Neural cell (in vitro differentiated cells): ENCODE measurements at regions not wholly inside any gene's neighbourhood (a gene's known extent, or its start where the extent isn't known, plus 50 kb on each side); places are given as distances from the start of the nearest gene placed in this dataset.

Source experiments
- H2AFZ ChIP-seq: fragments of 200-600, 300-800 bp; sonication (generic), shearing (Covaris generic); 2 replicates; pipeline ENCODE4 v1.6.0; 2014; ENCODE audit warnings: low read depth, mild to moderate bottlenecking, antibody characterized with exemption, low read length, moderate library complexity
- H3F3A ChIP-seq: fragments of 200-600 bp; shearing (Covaris generic); 2 replicates; pipeline ENCODE4 v1.6.1; 2016; ENCODE audit warnings: mild to moderate bottlenecking, moderate library complexity, mixed read lengths, antibody characterized with exemption, low read length; ENCODE audit not compliant: insufficient read depth, poor library complexity, severe bottlenecking
- H3K27ac ChIP-seq: fragments of 200-600, 300-800 bp; sonication (generic), shearing (Covaris generic); 2 replicates; pipeline ENCODE4 v1.5.1; 2014; ENCODE audit warnings: mild to moderate bottlenecking, low read length, moderate library complexity
- H3K27me3 ChIP-seq: fragments of 300-800, 200-600 bp; sonication (generic), shearing (Covaris generic); 2 replicates; pipeline ENCODE4 v1.6.0; 2014; ENCODE audit warnings: mild to moderate bottlenecking, low read depth, low read length, moderate library complexity; ENCODE audit not compliant: insufficient read depth
- H3K36me3 ChIP-seq: fragments of 300-800, 200-600 bp; sonication (generic), shearing (Covaris generic); 2 replicates; pipeline ENCODE4 v1.5.1; 2014; ENCODE audit warnings: mild to moderate bottlenecking, antibody characterized with exemption, low read length, moderate library complexity; ENCODE audit not compliant: insufficient read depth
- H3K4me2 ChIP-seq: fragments of 300-800, 200-600 bp; sonication (generic), shearing (Covaris generic); 2 replicates; pipeline ENCODE4 v1.6.0; 2014; ENCODE audit warnings: mild to moderate bottlenecking, low read length
- H3K4me3 ChIP-seq: fragments of 300-800, 200-600 bp; sonication (generic), shearing (Covaris generic); 2 replicates; pipeline ENCODE4 v1.5.1; 2014; ENCODE audit warnings: mild to moderate bottlenecking, low read length, moderate library complexity
- H3K79me2 ChIP-seq: fragments of 200-600 bp; shearing (Covaris generic); replicated peaks from 2 replicates; pipeline ENCODE4 v1.6.0; 2014; ENCODE audit warnings: mild to moderate bottlenecking, low read length, moderate library complexity; ENCODE audit not compliant: insufficient read depth
- H3K9ac ChIP-seq: fragments of 300-800, 200-600 bp; sonication (generic), shearing (Covaris generic); 2 replicates; pipeline ENCODE4 v1.6.1; 2016; ENCODE audit warnings: mild to moderate bottlenecking, low read length, mixed read lengths
- H3K9me2 ChIP-seq: fragments of 200-600 bp; shearing (Covaris generic); 2 replicates; pipeline ENCODE4 v1.6.1; 2016; ENCODE audit warnings: mild to moderate bottlenecking, low read length, mixed read lengths; ENCODE audit not compliant: insufficient read depth
- H3K9me3 ChIP-seq: fragments of 200-600, 300-800 bp; sonication (generic), shearing (Covaris generic); 2 replicates; pipeline ENCODE4 v1.6.1; 2016; ENCODE audit warnings: mild to moderate bottlenecking, mixed run types, low read length, moderate library complexity, mixed read lengths
- H4K20me1 ChIP-seq: fragments of 200-600 bp; shearing (Covaris generic); 2 replicates; pipeline ENCODE4 v1.6.1; 2016; ENCODE audit warnings: mild to moderate bottlenecking, mixed run types; ENCODE audit not compliant: insufficient read depth
- EP300 ChIP-seq: fragments of 450-650 bp; conservative IDR thresholded peaks from 2 replicates; pipeline ENCODE4 v1.6.1; 2014; ENCODE audit warnings: antibody characterized with exemption, mild to moderate bottlenecking, moderate library complexity; ENCODE audit not compliant: poor library complexity, severe bottlenecking
- EZH2 ChIP-seq: fragments of 200-600, 300-800 bp; shearing (Covaris generic), sonication (generic); IDR thresholded peaks from 2 replicates; pipeline ENCODE4 v1.6.1; 2014; ENCODE audit warnings: antibody characterized with exemption, low read length, borderline replicate concordance, mild to moderate bottlenecking; ENCODE audit not compliant: insufficient read depth, poor library complexity, severe bottlenecking
- MXI1 ChIP-seq: fragments of 450-650 bp; conservative IDR thresholded peaks from 2 replicates; pipeline ENCODE4 v1.6.1; 2014; ENCODE audit warnings: antibody characterized with exemption, mild to moderate bottlenecking; ENCODE audit not compliant: poor library complexity, severe bottlenecking
- POLR2AphosphoS5 ChIP-seq: IDR thresholded peaks from 2 replicates; pipeline ENCODE4 v1.6.1; 2012
- RAD21 ChIP-seq: fragments of 450-650 bp; conservative IDR thresholded peaks from 2 replicates; pipeline ENCODE4 v1.6.1; 2014; ENCODE audit warnings: antibody characterized with exemption, mild to moderate bottlenecking, moderate library complexity
- SMC3 ChIP-seq: fragments of 450-650 bp; conservative IDR thresholded peaks from 2 replicates; pipeline ENCODE4 v1.6.1; 2014; ENCODE audit warnings: antibody characterized with exemption, mild to moderate bottlenecking, moderate library complexity; ENCODE audit not compliant: poor library complexity
- TAF1 ChIP-seq: IDR thresholded peaks from 2 replicates; pipeline ENCODE4 v1.6.1; 2012; ENCODE audit warnings: low read depth
- TF ChIP-seq, protein P1 (sequence below): fragments of 450-650 bp; IDR thresholded peaks from 2 replicates; pipeline ENCODE4 v1.5.1; 2014; ENCODE audit warnings: antibody characterized with exemption, mild to moderate bottlenecking, moderate library complexity; ENCODE audit not compliant: poor library complexity, severe bottlenecking
- TF ChIP-seq, protein P2 (sequence below): IDR thresholded peaks from 2 replicates; pipeline ENCODE4 v1.6.1; 2012; ENCODE audit warnings: borderline replicate concordance

- Histone ChIP-seq H3K9ac (no peak overlapping the region), H3K4me2 (no peak overlapping the region), H3K9me3 (no peaks in the 10 kb centered on the region), H3K4me3 (no peak overlapping the region), H2AFZ (no peak overlapping the region), H4K20me1 (no peaks in the 10 kb centered on the region), H3K27ac (no peak overlapping the region), H3K27me3 (no peaks in the 10 kb centered on the region), H3K9me2 (no peaks in the 10 kb centered on the region), H3K79me2 (no peaks in the 10 kb centered on the region), H3K36me3 (no peaks in the 10 kb centered on the region), H3F3A (no peaks in the 10 kb centered on the region)
- TF ChIP-seq EP300 (no peak), RAD21 (no peak), POLR2AphosphoS5 (no peak), MXI1 (no peak), SMC3 (no peak), TAF1 (no peak), EZH2 (no peak)
- TF ChIP-seq, protein P1, sequence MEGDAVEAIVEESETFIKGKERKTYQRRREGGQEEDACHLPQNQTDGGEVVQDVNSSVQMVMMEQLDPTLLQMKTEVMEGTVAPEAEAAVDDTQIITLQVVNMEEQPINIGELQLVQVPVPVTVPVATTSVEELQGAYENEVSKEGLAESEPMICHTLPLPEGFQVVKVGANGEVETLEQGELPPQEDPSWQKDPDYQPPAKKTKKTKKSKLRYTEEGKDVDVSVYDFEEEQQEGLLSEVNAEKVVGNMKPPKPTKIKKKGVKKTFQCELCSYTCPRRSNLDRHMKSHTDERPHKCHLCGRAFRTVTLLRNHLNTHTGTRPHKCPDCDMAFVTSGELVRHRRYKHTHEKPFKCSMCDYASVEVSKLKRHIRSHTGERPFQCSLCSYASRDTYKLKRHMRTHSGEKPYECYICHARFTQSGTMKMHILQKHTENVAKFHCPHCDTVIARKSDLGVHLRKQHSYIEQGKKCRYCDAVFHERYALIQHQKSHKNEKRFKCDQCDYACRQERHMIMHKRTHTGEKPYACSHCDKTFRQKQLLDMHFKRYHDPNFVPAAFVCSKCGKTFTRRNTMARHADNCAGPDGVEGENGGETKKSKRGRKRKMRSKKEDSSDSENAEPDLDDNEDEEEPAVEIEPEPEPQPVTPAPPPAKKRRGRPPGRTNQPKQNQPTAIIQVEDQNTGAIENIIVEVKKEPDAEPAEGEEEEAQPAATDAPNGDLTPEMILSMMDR, result no peak
- TF ChIP-seq, protein P2, sequence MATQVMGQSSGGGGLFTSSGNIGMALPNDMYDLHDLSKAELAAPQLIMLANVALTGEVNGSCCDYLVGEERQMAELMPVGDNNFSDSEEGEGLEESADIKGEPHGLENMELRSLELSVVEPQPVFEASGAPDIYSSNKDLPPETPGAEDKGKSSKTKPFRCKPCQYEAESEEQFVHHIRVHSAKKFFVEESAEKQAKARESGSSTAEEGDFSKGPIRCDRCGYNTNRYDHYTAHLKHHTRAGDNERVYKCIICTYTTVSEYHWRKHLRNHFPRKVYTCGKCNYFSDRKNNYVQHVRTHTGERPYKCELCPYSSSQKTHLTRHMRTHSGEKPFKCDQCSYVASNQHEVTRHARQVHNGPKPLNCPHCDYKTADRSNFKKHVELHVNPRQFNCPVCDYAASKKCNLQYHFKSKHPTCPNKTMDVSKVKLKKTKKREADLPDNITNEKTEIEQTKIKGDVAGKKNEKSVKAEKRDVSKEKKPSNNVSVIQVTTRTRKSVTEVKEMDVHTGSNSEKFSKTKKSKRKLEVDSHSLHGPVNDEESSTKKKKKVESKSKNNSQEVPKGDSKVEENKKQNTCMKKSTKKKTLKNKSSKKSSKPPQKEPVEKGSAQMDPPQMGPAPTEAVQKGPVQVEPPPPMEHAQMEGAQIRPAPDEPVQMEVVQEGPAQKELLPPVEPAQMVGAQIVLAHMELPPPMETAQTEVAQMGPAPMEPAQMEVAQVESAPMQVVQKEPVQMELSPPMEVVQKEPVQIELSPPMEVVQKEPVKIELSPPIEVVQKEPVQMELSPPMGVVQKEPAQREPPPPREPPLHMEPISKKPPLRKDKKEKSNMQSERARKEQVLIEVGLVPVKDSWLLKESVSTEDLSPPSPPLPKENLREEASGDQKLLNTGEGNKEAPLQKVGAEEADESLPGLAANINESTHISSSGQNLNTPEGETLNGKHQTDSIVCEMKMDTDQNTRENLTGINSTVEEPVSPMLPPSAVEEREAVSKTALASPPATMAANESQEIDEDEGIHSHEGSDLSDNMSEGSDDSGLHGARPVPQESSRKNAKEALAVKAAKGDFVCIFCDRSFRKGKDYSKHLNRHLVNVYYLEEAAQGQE, result no peak
Observed at GRCh38 chr16:13427943-13428342, 492.0 kb upstream of the ERCC4 start.

GRCh38 chr16:13429416-13429815 is 490.5 kb upstream of the ERCC4 start:
- H3K27ac ChIP-seq, result no peak overlapping the region
- no peaks in the 10 kb centered on the region for H3K36me3 ChIP-seq
- H3K79me2 ChIP-seq, result no peaks in the 10 kb centered on the region
- no peak overlapping the region for H3K4me3 ChIP-seq
- H2AFZ ChIP-seq, result no peak overlapping the region
- H3K4me2 ChIP-seq, result no peak overlapping the region
- H3F3A ChIP-seq, result no peaks in the 10 kb centered on the region
- H3K27me3 ChIP-seq, result no peaks in the 10 kb centered on the region
- no peak overlapping the region for H3K9ac ChIP-seq
- H4K20me1 ChIP-seq, result no peaks in the 10 kb centered on the region
- no peaks in the 10 kb centered on the region for H3K9me3 ChIP-seq
- TF ChIP-seq, protein P1, result no peak
- TF ChIP-seq SMC3, result no peak
- no peak for TF ChIP-seq RAD21
- no peak for TF ChIP-seq MXI1
- no peak for TF ChIP-seq EP300
- TF ChIP-seq POLR2AphosphoS5, result no peak
- TF ChIP-seq, protein P2, result no peak
- no peak for TF ChIP-seq TAF1
- TF ChIP-seq EZH2, result no peak
- no peaks in the 10 kb centered on the region for H3K9me2 ChIP-seq
